HG03520 (cell line): ENCODE measurements at regions not wholly inside any gene's neighbourhood (a gene's known extent, or its start where the extent isn't known, plus 50 kb on each side); places are given as distances from the start of the nearest gene placed in this dataset.

Source experiments
- ATAC-seq: cut with Tn5 transposase; IDR thresholded peaks from one replicate; pipeline ENCODE4 v1.9.1; 2021; ENCODE audit warnings: mild to moderate bottlenecking, moderate library complexity; ENCODE audit not compliant: unreplicated experiment

GRCh38 chr17:79144133-79144532 lies 69.5 kb downstream of the ENGASE start:
- ATAC-seq: no peak

- ATAC-seq: no peak
These were observed 67.8 kb downstream of the ENGASE start for GRCh38 chr17:79142375-79142774.

GRCh38 chr17:79141578-79142355 lies 67.1 kb downstream of the ENGASE start:
- ATAC-seq: no peak

GRCh38 chr17:79138826-79139225 lies 64.2 kb downstream of the ENGASE start:
- ATAC-seq: no peak

GRCh38 chr17:79137789-79138165 lies 63.2 kb downstream of the ENGASE start:
- no peak for ATAC-seq

- no peak for ATAC-seq
These were observed 62.6 kb downstream of the ENGASE start for GRCh38 chr17:79137015-79137788.

GRCh38 chr17:79136596-79136995 lies 62.0 kb downstream of the ENGASE start:
- no peak for ATAC-seq
